ENCODE measurements at regions not wholly inside any gene's neighbourhood (a gene's known extent, or its start where the extent isn't known, plus 50 kb on each side); places are given as distances from the start of the nearest gene placed in this dataset.

- DNase-seq: no peak
These were observed 196.9 kb upstream of the GHITM start for GRCh38 chr10:83942410-83942809.

GRCh38 chr10:83943049-83943448 is 196.3 kb upstream of the GHITM start:
- DNase-seq: no peak

GRCh38 chr10:83943920-83944319 is 195.4 kb upstream of the GHITM start:
- DNase-seq: no peak

GRCh38 chr10:83945982-83946718 is 193.2 kb upstream of the GHITM start:
- no peak for DNase-seq

GRCh38 chr10:83952314-83952713 is 187.0 kb upstream of the GHITM start:
- no peak for DNase-seq

GRCh38 chr10:83953589-83953988 is 185.7 kb upstream of the GHITM start:
- DNase-seq: no peak

- DNase-seq: no peak
These were observed 185.0 kb upstream of the GHITM start for GRCh38 chr10:83954193-83954799.

GRCh38 chr10:83955406-83955805 is 183.9 kb upstream of the GHITM start:
- DNase-seq: no peak

GRCh38 chr10:83957168-83957947 is 182.0 kb upstream of the GHITM start:
- DNase-seq: no peak

- no peak for DNase-seq
These were observed 180.0 kb upstream of the GHITM start for GRCh38 chr10:83959328-83959727.

GRCh38 chr10:83960125-83960524 is 179.2 kb upstream of the GHITM start:
- DNase-seq: no peak

- DNase-seq: no peak
These were observed 177.7 kb upstream of the GHITM start for GRCh38 chr10:83961620-83962019.

GRCh38 chr10:83963446-83963845 is 175.9 kb upstream of the GHITM start:
- DNase-seq: no peak

GRCh38 chr10:83965473-83965872 is 173.8 kb upstream of the GHITM start:
- no peak for DNase-seq

GRCh38 chr10:83968052-83968451 is 171.3 kb upstream of the GHITM start:
- DNase-seq: no peak

GRCh38 chr10:83978681-83979383 is 160.5 kb upstream of the GHITM start:
- no peak for DNase-seq

- DNase-seq: no peak
These were observed 156.5 kb upstream of the GHITM start for GRCh38 chr10:83982812-83983211.

GRCh38 chr10:83983578-83984255 is 155.6 kb upstream of the GHITM start:
- no peak for DNase-seq

GRCh38 chr10:83984256-83984640 is 155.1 kb upstream of the GHITM start:
- no peak for DNase-seq

GRCh38 chr10:83986800-83987199 is 152.5 kb upstream of the GHITM start:
- DNase-seq: no peak

- DNase-seq: no peak
These were observed 152.1 kb upstream of the GHITM start for GRCh38 chr10:83987216-83987615.

GRCh38 chr10:83988435-83988834 is 150.9 kb upstream of the GHITM start:
- no peak for DNase-seq
